ENCODE measurements at regions not wholly inside any gene's neighbourhood (a gene's known extent, or its start where the extent isn't known, plus 50 kb on each side); places are given as distances from the start of the nearest gene placed in this dataset.

DNA sequence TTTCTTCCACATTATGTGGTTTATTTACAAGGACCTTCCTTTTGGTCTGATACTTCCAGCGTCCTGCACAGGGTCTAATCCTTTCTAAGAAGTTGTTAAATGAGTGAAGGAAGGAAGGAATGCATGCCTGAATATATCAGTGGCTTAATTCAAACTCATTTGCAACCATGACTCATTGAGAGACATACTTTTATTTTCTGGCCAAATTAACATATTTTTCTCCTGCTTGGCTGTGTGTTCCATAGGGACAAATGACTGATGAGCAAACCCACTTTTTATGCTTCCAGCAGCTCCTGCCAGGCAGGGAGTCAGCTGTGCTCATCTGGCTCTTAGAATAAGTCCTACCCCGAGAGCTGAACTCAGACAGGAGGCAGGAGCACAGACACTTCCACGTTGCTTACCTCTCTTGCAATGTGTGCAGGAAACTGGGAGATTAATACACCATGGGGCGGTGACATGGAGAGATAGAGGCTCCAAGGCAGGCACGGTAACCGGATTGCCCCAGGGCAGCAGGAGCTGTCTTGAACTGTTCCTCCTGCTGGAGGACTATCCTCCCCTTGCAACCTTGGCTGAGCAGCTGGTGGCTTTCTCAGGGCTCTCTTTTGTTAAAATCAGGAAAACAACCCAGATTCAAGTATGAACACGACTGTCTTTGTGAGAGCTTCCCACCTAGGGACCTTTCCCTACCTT lies 667.5 kb upstream of the HS6ST1 start:
- FAIRE-seq (no peak), DNase-seq (ENCODE audit: low read depth, low spot score) (no peak)
- dilution Hi-C loops (cut with MboI; ENCODE audit: extremely low pct_ligation_motif_present, low sequenced_read_pairs) (no loop called here), intact Hi-C loops (cut with micrococcal nuclease) (no loop called here)
- no peak overlapping the region for H3K9ac ChIP-seq (replicated peaks; ENCODE audit: extremely low read depth, insufficient read depth, low read length)
- no peak overlapping the region for H3K4me2 ChIP-seq (ENCODE audit: insufficient read depth, low read length)
- no peaks in the 10 kb centered on the region for H3K79me2 ChIP-seq (ENCODE audit: control insufficient read depth, insufficient read depth, low read length)
- H3K27me3 ChIP-seq (ENCODE audit: control insufficient read depth in 2 of 2, insufficient read depth in 2 of 2, low read length in 2 of 2): no peaks in the 10 kb centered on the region
- ChIA-PET CTCF (no interaction called here), POLR2A (no interaction called here)
- no peaks in the 10 kb centered on the region for H4K20me1 ChIP-seq (replicated peaks; ENCODE audit: control insufficient read depth, extremely low read depth, insufficient read depth, low read length)
- no peaks in the 10 kb centered on the region for H3K9me1 ChIP-seq (replicated peaks; ENCODE audit: control insufficient read depth, extremely low read depth, insufficient read depth, low read length)
- no peak overlapping the region for H3K4me3 ChIP-seq (replicated peaks in 1 of 3; ENCODE audit: insufficient read depth in 1 of 3, low read depth in 1 of 3, low read length in 3 of 3)
- H3K4me1 ChIP-seq (ENCODE audit: control insufficient read depth, extremely low read depth, insufficient read depth, low read length): no peaks in the 10 kb centered on the region
- no peak overlapping the region for H2AFZ ChIP-seq (ENCODE audit: low read depth, low read length)
- BruUV-seq (replicated peaks): no TSS peak
- peaks cover 6% of the 10 kb centered on the region for H3K9me3 ChIP-seq (replicated peaks; ENCODE audit: control insufficient read depth, insufficient read depth, low read length)
- no peaks in the 10 kb centered on the region for H3K36me3 ChIP-seq (ENCODE audit: control insufficient read depth in 2 of 2, extremely low read depth in 1 of 2, insufficient read depth in 2 of 2, low read length in 2 of 2)
- H3K27ac ChIP-seq (ENCODE audit: insufficient read depth, low read depth, low read length): no peak overlapping the region
- TF ChIP-seq POLR2A (IDR thresholded peaks at IDR 0.05; ENCODE audit: low read depth, low read length) (no peak), JUN (IDR thresholded peaks at IDR 0.05; ENCODE audit: borderline replicate concordance, insufficient read depth, insufficient read length, low read depth) (no peak), GATA2 (IDR thresholded peaks at IDR 0.05; ENCODE audit: insufficient read depth, insufficient read length, low read depth, low read length) (no peak), MYC (IDR thresholded peaks at IDR 0.05; ENCODE audit: low read depth, low read length) (no peak), POLR2AphosphoS5 (IDR thresholded peaks at IDR 0.05; ENCODE audit: insufficient read depth, low read depth, low read length) (no peak), EZH2 (IDR thresholded peaks at IDR 0.05; ENCODE audit: borderline replicate concordance, low read depth, low read length, severe bottlenecking) (no peak), FOS (IDR thresholded peaks at IDR 0.05; ENCODE audit: borderline replicate concordance, insufficient read depth, low read length) (no peak)
- TF ChIP-seq, protein P1, sequence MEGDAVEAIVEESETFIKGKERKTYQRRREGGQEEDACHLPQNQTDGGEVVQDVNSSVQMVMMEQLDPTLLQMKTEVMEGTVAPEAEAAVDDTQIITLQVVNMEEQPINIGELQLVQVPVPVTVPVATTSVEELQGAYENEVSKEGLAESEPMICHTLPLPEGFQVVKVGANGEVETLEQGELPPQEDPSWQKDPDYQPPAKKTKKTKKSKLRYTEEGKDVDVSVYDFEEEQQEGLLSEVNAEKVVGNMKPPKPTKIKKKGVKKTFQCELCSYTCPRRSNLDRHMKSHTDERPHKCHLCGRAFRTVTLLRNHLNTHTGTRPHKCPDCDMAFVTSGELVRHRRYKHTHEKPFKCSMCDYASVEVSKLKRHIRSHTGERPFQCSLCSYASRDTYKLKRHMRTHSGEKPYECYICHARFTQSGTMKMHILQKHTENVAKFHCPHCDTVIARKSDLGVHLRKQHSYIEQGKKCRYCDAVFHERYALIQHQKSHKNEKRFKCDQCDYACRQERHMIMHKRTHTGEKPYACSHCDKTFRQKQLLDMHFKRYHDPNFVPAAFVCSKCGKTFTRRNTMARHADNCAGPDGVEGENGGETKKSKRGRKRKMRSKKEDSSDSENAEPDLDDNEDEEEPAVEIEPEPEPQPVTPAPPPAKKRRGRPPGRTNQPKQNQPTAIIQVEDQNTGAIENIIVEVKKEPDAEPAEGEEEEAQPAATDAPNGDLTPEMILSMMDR (IDR thresholded peaks at IDR 0.05; ENCODE audit: extremely low read depth in 1 of 2, insufficient read depth in 1 of 2, low read depth in 1 of 2, low read length in 2 of 2): no peak
- TF ChIP-seq, protein P2, sequence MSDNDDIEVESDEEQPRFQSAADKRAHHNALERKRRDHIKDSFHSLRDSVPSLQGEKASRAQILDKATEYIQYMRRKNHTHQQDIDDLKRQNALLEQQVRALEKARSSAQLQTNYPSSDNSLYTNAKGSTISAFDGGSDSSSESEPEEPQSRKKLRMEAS (IDR thresholded peaks at IDR 0.05; ENCODE audit: insufficient read depth, insufficient read length): no peak
